GM21515 (cell line): ENCODE measurements at regions not wholly inside any gene's neighbourhood (a gene's known extent, or its start where the extent isn't known, plus 50 kb on each side); places are given as distances from the start of the nearest gene placed in this dataset.
"Not testable (repeated sequence)": the region's sequence is repeated elsewhere in the genome, so short reads cannot be mapped to it uniquely, and the experiment has no call there.

ENCODE experiments used
- ATAC-seq: cut with Tn5 transposase; IDR thresholded peaks from one replicate; pipeline ENCODE4 v1.9.1; 2021; ENCODE audit not compliant: unreplicated experiment

GRCh38 chr4:148893095-148893494 lies 450.9 kb upstream of the NR3C2 start:
- no peak for ATAC-seq

- no peak for ATAC-seq
Measured at GRCh38 chr4:148883891-148884290, 441.7 kb upstream of the NR3C2 start.

- ATAC-seq = no peak
Measured at GRCh38 chr4:148883435-148883834, 441.2 kb upstream of the NR3C2 start.

GRCh38 chr4:148881860-148882643 lies 439.8 kb upstream of the NR3C2 start:
- ATAC-seq = no peak

GRCh38 chr4:148874331-148874730 lies 432.1 kb upstream of the NR3C2 start:
- no peak for ATAC-seq

GRCh38 chr4:148868191-148868590 lies 426.0 kb upstream of the NR3C2 start:
- ATAC-seq = no peak

GRCh38 chr4:148866666-148867065 lies 424.5 kb upstream of the NR3C2 start:
- ATAC-seq = no peak

- ATAC-seq = no peak
Measured at GRCh38 chr4:148857973-148858534, 415.8 kb upstream of the NR3C2 start.

GRCh38 chr4:148857239-148857972 lies 415.2 kb upstream of the NR3C2 start:
- ATAC-seq = no peak

GRCh38 chr4:148854203-148854602 lies 412.0 kb upstream of the NR3C2 start:
- ATAC-seq = no peak

GRCh38 chr4:148852092-148852699 lies 410.0 kb upstream of the NR3C2 start:
- ATAC-seq = no peak

GRCh38 chr4:148850257-148850995 lies 408.2 kb upstream of the NR3C2 start:
- no peak for ATAC-seq

GRCh38 chr4:148849581-148849980 lies 407.4 kb upstream of the NR3C2 start:
- no peak for ATAC-seq

GRCh38 chr4:148847544-148848255 lies 405.5 kb upstream of the NR3C2 start:
- ATAC-seq = no peak

GRCh38 chr4:148845609-148846008 lies 403.4 kb upstream of the NR3C2 start:
- ATAC-seq = no peak

GRCh38 chr4:148843625-148844024 lies 401.4 kb upstream of the NR3C2 start:
- no peak for ATAC-seq

GRCh38 chr4:148842843-148843242 lies 400.6 kb upstream of the NR3C2 start:
- ATAC-seq = no peak

- ATAC-seq = not testable (repeated sequence)
Measured at GRCh38 chr4:148837571-148837970, 395.4 kb upstream of the NR3C2 start.

GRCh38 chr4:148834804-148835631 lies 392.8 kb upstream of the NR3C2 start:
- peak; percentile 59 for ATAC-seq
